ENCODE measurements at regions not wholly inside any gene's neighbourhood (a gene's known extent, or its start where the extent isn't known, plus 50 kb on each side); places are given as distances from the start of the nearest gene placed in this dataset.

DNA sequence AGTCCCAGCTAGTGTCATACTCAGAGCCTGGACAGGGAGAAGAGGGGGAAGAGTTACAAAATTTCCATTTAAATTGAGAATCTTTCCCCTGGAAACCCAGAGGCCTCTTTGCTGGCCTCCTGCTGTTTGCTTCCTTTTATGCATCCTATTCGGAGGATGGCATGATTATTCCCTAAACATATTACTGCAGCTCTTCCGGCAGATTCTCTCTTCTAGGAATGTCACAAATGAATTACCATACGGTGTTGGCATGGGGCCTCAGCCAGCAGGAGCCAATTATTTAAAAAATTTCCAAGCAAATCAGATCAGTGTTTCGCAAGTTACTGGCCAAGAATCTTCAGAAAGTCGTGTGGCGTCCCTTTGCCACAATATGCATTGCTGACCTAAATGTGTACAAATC is 326.7 kb upstream of the NCAM1 start:
- Histone ChIP-seq H3K9me3 (ENCODE audit: control insufficient read depth in 1 of 2, low read length in 2 of 2) (peaks cover 0 to 1% of the 10 kb centered on the region in 2 donors), H3K27me3 (ENCODE audit: low read depth, low read length) (no peaks in the 10 kb centered on the region), H3K4me1 (ENCODE audit: control insufficient read depth in 1 of 2, insufficient read depth in 2 of 2, low read length in 2 of 2) (no peaks in the 10 kb centered on the region), H3K36me3 (ENCODE audit: control insufficient read depth in 1 of 2, insufficient read depth in 2 of 2, low read length in 2 of 2) (no peaks in the 10 kb centered on the region), H3K27ac (ENCODE audit: low read length) (no peak overlapping the region), H3K4me3 (ENCODE audit: low read depth in 1 of 2, low read length in 2 of 2) (no peak overlapping the region)

GRCh38 chr11:112634995-112635737 is 326.1 kb upstream of the NCAM1 start:
- Histone ChIP-seq H3K4me1 (ENCODE audit: control insufficient read depth in 1 of 2, insufficient read depth in 2 of 2, low read length in 2 of 2) (no peaks in the 10 kb centered on the region), H3K4me3 (ENCODE audit: low read depth in 1 of 2, low read length in 2 of 2) (no peak overlapping the region), H3K36me3 (ENCODE audit: control insufficient read depth in 1 of 2, insufficient read depth in 2 of 2, low read length in 2 of 2) (no peaks in the 10 kb centered on the region), H3K27me3 (ENCODE audit: low read depth, low read length) (no peaks in the 10 kb centered on the region), H3K9me3 (ENCODE audit: control insufficient read depth in 1 of 2, low read length in 2 of 2) (peaks cover 0 to 7% of the 10 kb centered on the region in 2 donors), H3K27ac (ENCODE audit: low read length) (no peak overlapping the region)

GRCh38 chr11:112637076-112637475 is 324.1 kb upstream of the NCAM1 start:
- no peaks in the 10 kb centered on the region for H3K27me3 ChIP-seq (ENCODE audit: low read depth, low read length)
- H3K4me3 ChIP-seq (ENCODE audit: low read depth in 1 of 2, low read length in 2 of 2), result no peak overlapping the region
- H3K27ac ChIP-seq (ENCODE audit: low read length), result no peak overlapping the region

GRCh38 chr11:112637876-112638275 is 323.3 kb upstream of the NCAM1 start:
- Histone ChIP-seq H3K36me3 (ENCODE audit: control insufficient read depth in 1 of 2, insufficient read depth in 2 of 2, low read length in 2 of 2) (no peaks in the 10 kb centered on the region), H3K9me3 (ENCODE audit: control insufficient read depth in 1 of 2, low read length in 2 of 2) (peaks cover 4 to 7% of the 10 kb centered on the region in 2 donors), H3K27me3 (ENCODE audit: low read depth, low read length) (no peaks in the 10 kb centered on the region), H3K4me1 (ENCODE audit: control insufficient read depth in 1 of 2, insufficient read depth in 2 of 2, low read length in 2 of 2) (no peaks in the 10 kb centered on the region), H3K4me3 (ENCODE audit: low read depth in 1 of 2, low read length in 2 of 2) (no peak overlapping the region), H3K27ac (ENCODE audit: low read length) (no peak overlapping the region)

More at GRCh38 chr11:112637076-112637475, 324.1 kb upstream of the NCAM1 start:
- Histone ChIP-seq H3K9me3 (ENCODE audit: control insufficient read depth in 1 of 2, low read length in 2 of 2) (peaks cover 4 to 7% of the 10 kb centered on the region in 2 donors), H3K4me1 (ENCODE audit: control insufficient read depth in 1 of 2, insufficient read depth in 2 of 2, low read length in 2 of 2) (no peaks in the 10 kb centered on the region), H3K36me3 (ENCODE audit: control insufficient read depth in 1 of 2, insufficient read depth in 2 of 2, low read length in 2 of 2) (no peaks in the 10 kb centered on the region)

- no peaks in the 10 kb centered on the region for H3K27me3 ChIP-seq (ENCODE audit: low read depth, low read length)
- peaks cover 7% of the 10 kb centered on the region in 2 donors for H3K9me3 ChIP-seq (ENCODE audit: control insufficient read depth in 1 of 2, low read length in 2 of 2)
- no peaks in the 10 kb centered on the region for H3K36me3 ChIP-seq (ENCODE audit: control insufficient read depth in 1 of 2, insufficient read depth in 2 of 2, low read length in 2 of 2)
- no peak overlapping the region for H3K27ac ChIP-seq (ENCODE audit: low read length)
- no peak overlapping the region for H3K4me3 ChIP-seq (ENCODE audit: low read depth in 1 of 2, low read length in 2 of 2)
- no peaks in the 10 kb centered on the region for H3K4me1 ChIP-seq (ENCODE audit: control insufficient read depth in 1 of 2, insufficient read depth in 2 of 2, low read length in 2 of 2)
Observed at GRCh38 chr11:112639469-112639868, 321.8 kb upstream of the NCAM1 start.

GRCh38 chr11:112643416-112643815 is 317.8 kb upstream of the NCAM1 start:
- H3K9me3 ChIP-seq (ENCODE audit: control insufficient read depth in 1 of 2, low read length in 2 of 2), result peaks cover 7% of the 10 kb centered on the region in 2 donors
- H3K4me1 ChIP-seq (ENCODE audit: control insufficient read depth in 1 of 2, insufficient read depth in 2 of 2, low read length in 2 of 2), result no peaks in the 10 kb centered on the region
- no peak overlapping the region for H3K4me3 ChIP-seq (ENCODE audit: low read depth in 1 of 2, low read length in 2 of 2)
- no peaks in the 10 kb centered on the region for H3K27me3 ChIP-seq (ENCODE audit: low read depth, low read length)
- no peaks in the 10 kb centered on the region for H3K36me3 ChIP-seq (ENCODE audit: control insufficient read depth in 1 of 2, insufficient read depth in 2 of 2, low read length in 2 of 2)
- H3K27ac ChIP-seq (ENCODE audit: low read length), result no peak overlapping the region

DNA sequence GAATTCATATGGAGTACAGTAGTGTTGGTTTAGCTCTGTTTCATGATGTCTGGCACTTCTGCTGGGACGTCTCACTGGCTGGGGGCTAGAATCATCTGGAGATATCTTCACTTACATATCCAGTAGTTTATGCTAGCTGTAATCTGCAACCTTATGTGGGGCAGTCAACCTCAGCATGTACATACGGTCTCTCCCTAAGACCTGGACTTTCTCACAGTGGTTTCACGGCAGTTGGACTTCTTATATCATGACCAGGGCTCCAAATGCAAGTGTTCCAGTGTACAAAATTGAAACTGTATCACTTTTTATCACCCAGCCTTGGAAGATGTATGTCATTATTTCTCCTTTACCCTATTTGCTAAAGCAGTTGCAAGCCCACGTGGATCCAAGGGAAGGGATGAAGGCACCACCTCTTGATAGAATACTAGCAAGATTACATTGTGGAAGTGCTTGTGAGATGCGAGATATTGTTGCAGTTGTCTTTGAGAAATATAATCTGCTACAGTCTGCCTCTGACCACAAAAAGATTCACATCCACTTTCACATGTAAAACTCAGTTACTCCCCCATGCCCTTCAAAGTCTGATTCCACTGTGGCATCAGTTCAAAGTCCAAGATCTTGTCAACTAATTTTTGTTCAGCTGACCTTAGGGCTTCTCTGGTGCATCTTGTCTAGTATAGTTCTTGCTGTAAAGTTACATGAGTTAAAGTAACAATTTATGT is 316.6 kb upstream of the NCAM1 start:
- Histone ChIP-seq H3K27me3 (ENCODE audit: low read depth, low read length) (no peaks in the 10 kb centered on the region), H3K9me3 (ENCODE audit: control insufficient read depth in 1 of 2, low read length in 2 of 2) (peaks cover 5 to 7% of the 10 kb centered on the region in 2 donors), H3K36me3 (ENCODE audit: control insufficient read depth in 1 of 2, insufficient read depth in 2 of 2, low read length in 2 of 2) (no peaks in the 10 kb centered on the region), H3K4me3 (ENCODE audit: low read depth in 1 of 2, low read length in 2 of 2) (no peak overlapping the region), H3K4me1 (ENCODE audit: control insufficient read depth in 1 of 2, insufficient read depth in 2 of 2, low read length in 2 of 2) (no peaks in the 10 kb centered on the region), H3K27ac (ENCODE audit: low read length) (no peak overlapping the region)

GRCh38 chr11:112649856-112650255 is 311.4 kb upstream of the NCAM1 start:
- no peaks in the 10 kb centered on the region for H3K9me3 ChIP-seq (ENCODE audit: control insufficient read depth in 1 of 2, low read length in 2 of 2)

GRCh38 chr11:112650527-112650926 is 310.7 kb upstream of the NCAM1 start:
- Histone ChIP-seq H3K36me3 (ENCODE audit: control insufficient read depth in 1 of 2, insufficient read depth in 2 of 2, low read length in 2 of 2) (no peaks in the 10 kb centered on the region), H3K4me1 (ENCODE audit: control insufficient read depth in 1 of 2, insufficient read depth in 2 of 2, low read length in 2 of 2) (no peaks in the 10 kb centered on the region), H3K27me3 (ENCODE audit: low read depth, low read length) (no peaks in the 10 kb centered on the region), H3K27ac (ENCODE audit: low read length) (no peak overlapping the region), H3K4me3 (ENCODE audit: low read depth in 1 of 2, low read length in 2 of 2) (no peak overlapping the region), H3K9me3 (ENCODE audit: control insufficient read depth in 1 of 2, low read length in 2 of 2) (no peaks in the 10 kb centered on the region)

More at GRCh38 chr11:112649856-112650255, 311.4 kb upstream of the NCAM1 start:
- Histone ChIP-seq H3K27ac (ENCODE audit: low read length) (no peak overlapping the region), H3K27me3 (ENCODE audit: low read depth, low read length) (no peaks in the 10 kb centered on the region), H3K4me1 (ENCODE audit: control insufficient read depth in 1 of 2, insufficient read depth in 2 of 2, low read length in 2 of 2) (no peaks in the 10 kb centered on the region), H3K4me3 (ENCODE audit: low read depth in 1 of 2, low read length in 2 of 2) (no peak overlapping the region), H3K36me3 (ENCODE audit: control insufficient read depth in 1 of 2, insufficient read depth in 2 of 2, low read length in 2 of 2) (no peaks in the 10 kb centered on the region)

DNA sequence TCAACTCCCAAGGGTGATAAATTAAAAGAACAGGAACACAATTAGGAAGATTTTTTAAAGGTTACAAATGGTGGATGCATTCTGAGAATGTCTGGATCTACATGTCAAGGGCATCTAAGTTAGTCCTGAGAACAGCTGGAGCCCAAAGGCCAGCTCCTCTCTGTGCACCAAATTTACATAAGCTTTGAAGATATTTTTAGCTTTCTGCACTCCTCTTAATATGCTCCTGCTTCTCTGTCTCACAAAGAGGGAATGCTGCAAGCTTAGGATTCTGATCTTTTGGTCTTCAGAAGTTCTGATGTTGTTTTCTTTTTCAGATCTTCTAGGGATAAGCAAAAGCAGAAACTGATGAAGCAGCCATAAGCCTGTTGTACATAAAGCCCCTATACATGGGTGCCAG is 309.8 kb upstream of the NCAM1 start:
- Histone ChIP-seq H3K9me3 (ENCODE audit: control insufficient read depth in 1 of 2, low read length in 2 of 2) (no peaks in the 10 kb centered on the region), H3K4me1 (ENCODE audit: control insufficient read depth in 1 of 2, insufficient read depth in 2 of 2, low read length in 2 of 2) (no peaks in the 10 kb centered on the region), H3K27me3 (ENCODE audit: low read depth, low read length) (no peaks in the 10 kb centered on the region), H3K4me3 (ENCODE audit: low read depth in 1 of 2, low read length in 2 of 2) (no peak overlapping the region), H3K36me3 (ENCODE audit: control insufficient read depth in 1 of 2, insufficient read depth in 2 of 2, low read length in 2 of 2) (no peaks in the 10 kb centered on the region), H3K27ac (ENCODE audit: low read length) (no peak overlapping the region)

DNA sequence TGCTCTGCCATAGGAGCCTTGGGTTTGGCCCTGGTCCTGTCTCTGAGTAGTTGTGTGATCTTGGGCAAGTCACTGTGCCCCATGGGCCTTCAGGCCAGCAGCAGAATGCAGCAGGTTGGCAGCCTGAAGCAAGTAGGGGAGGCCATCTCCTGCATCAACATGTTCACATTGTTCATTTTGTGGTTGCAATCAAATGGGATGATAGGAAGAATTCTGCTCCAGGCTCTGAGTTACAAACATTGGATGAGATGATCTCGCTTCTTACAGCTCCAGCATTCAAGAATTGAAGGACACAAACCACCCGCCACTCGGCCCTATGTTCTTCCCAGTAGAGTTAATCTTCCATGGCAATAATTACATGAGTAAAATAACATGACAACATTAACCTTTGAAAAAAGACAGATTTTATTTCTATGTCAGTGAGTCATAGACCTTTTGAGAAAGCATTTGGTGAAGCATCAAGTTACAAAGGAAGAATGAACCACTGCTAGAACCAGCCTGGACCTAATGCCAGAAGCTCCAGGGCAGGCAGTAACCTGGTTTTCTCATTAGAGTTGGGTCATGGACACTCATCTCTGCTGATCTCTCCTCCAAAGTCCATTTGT is 308.3 kb upstream of the NCAM1 start:
- Histone ChIP-seq H3K4me3 (ENCODE audit: low read depth in 1 of 2, low read length in 2 of 2) (no peak overlapping the region), H3K36me3 (ENCODE audit: control insufficient read depth in 1 of 2, insufficient read depth in 2 of 2, low read length in 2 of 2) (no peaks in the 10 kb centered on the region), H3K4me1 (ENCODE audit: control insufficient read depth in 1 of 2, insufficient read depth in 2 of 2, low read length in 2 of 2) (no peaks in the 10 kb centered on the region), H3K27ac (ENCODE audit: low read length) (no peak overlapping the region), H3K27me3 (ENCODE audit: low read depth, low read length) (no peaks in the 10 kb centered on the region), H3K9me3 (ENCODE audit: control insufficient read depth in 1 of 2, low read length in 2 of 2) (no peaks in the 10 kb centered on the region)

Data from muscle layer of duodenum (tissue), 2 donors.